ENCODE measurements at regions not wholly inside any gene's neighbourhood (a gene's known extent, or its start where the extent isn't known, plus 50 kb on each side); places are given as distances from the start of the nearest gene placed in this dataset.

- Histone ChIP-seq H3K4me2 (ENCODE audit: low read length) (no peak overlapping the region), H3K9me3 (ENCODE audit: low read length) (no peaks in the 10 kb centered on the region), H3K79me2 (replicated peaks; ENCODE audit: insufficient read depth, low read length) (no peaks in the 10 kb centered on the region), H3F3A (ENCODE audit: insufficient read depth, low read length, poor library complexity, severe bottlenecking) (no peaks in the 10 kb centered on the region), H3K27ac (ENCODE audit: low read length) (no peak overlapping the region), H3K9me2 (ENCODE audit: insufficient read depth, low read length) (no peaks in the 10 kb centered on the region), H3K9ac (ENCODE audit: low read length) (no peak overlapping the region), H3K27me3 (ENCODE audit: insufficient read depth, low read depth, low read length) (no peaks in the 10 kb centered on the region), H3K36me3 (ENCODE audit: insufficient read depth, low read length) (no peaks in the 10 kb centered on the region), H4K20me1 (ENCODE audit: insufficient read depth) (no peaks in the 10 kb centered on the region), H3K4me3 (ENCODE audit: low read length) (no peak overlapping the region), H2AFZ (ENCODE audit: low read depth, low read length) (no peak overlapping the region)
- TF ChIP-seq EP300 (conservative IDR thresholded peaks at IDR 0.05; ENCODE audit: poor library complexity, severe bottlenecking) (no peak), RAD21 (conservative IDR thresholded peaks at IDR 0.05) (no peak), POLR2AphosphoS5 (IDR thresholded peaks at IDR 0.05) (no peak), EZH2 (IDR thresholded peaks at IDR 0.05; ENCODE audit: borderline replicate concordance, insufficient read depth, low read length, poor library complexity, severe bottlenecking) (no peak), REST (IDR thresholded peaks at IDR 0.05; ENCODE audit: borderline replicate concordance) (no peak)
Measured at GRCh38 chr1:78797108-78797781, 147.6 kb downstream of the IFI44 start.

DNA sequence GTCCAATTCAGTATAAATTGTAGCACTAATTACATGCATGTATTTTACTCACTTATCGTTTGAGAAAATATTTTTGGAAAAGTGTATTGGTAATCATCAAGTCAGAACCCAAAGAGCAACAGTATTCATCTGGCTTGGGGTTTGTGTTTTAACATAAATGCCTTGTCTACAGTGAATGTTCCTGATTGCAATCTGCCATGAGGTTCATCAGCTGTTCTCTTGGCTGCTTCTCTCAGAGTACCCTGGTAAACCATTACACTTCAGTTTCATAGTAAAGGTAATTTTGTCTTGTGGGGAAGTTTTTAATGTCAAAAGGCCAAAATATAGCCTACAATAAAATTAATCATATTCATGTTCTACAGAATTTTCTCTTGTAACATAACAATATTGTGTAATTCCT, 150.3 kb downstream of the IFI44 start:
- no peaks in the 10 kb centered on the region for H4K20me1 ChIP-seq (ENCODE audit: insufficient read depth)
- no peak overlapping the region for H2AFZ ChIP-seq (ENCODE audit: low read depth, low read length)
- H3K9me2 ChIP-seq (ENCODE audit: insufficient read depth, low read length) = no peaks in the 10 kb centered on the region
- H3K27me3 ChIP-seq (ENCODE audit: insufficient read depth, low read depth, low read length) = no peaks in the 10 kb centered on the region
- H3K4me3 ChIP-seq (ENCODE audit: low read length) = no peak overlapping the region
- no peaks in the 10 kb centered on the region for H3K36me3 ChIP-seq (ENCODE audit: insufficient read depth, low read length)
- H3K9ac ChIP-seq (ENCODE audit: low read length) = no peak overlapping the region
- no peaks in the 10 kb centered on the region for H3K9me3 ChIP-seq (ENCODE audit: low read length)
- no peak overlapping the region for H3K27ac ChIP-seq (ENCODE audit: low read length)
- TF ChIP-seq RAD21 (conservative IDR thresholded peaks at IDR 0.05) = no peak
- TF ChIP-seq SMC3 (conservative IDR thresholded peaks at IDR 0.05; ENCODE audit: poor library complexity) = no peak
- no peak for TF ChIP-seq CTCF (IDR thresholded peaks at IDR 0.05; ENCODE audit: poor library complexity, severe bottlenecking)
- TF ChIP-seq EP300 (conservative IDR thresholded peaks at IDR 0.05; ENCODE audit: poor library complexity, severe bottlenecking) = no peak
- no peak for TF ChIP-seq EZH2 (IDR thresholded peaks at IDR 0.05; ENCODE audit: borderline replicate concordance, insufficient read depth, low read length, poor library complexity, severe bottlenecking)
- TF ChIP-seq REST (IDR thresholded peaks at IDR 0.05; ENCODE audit: borderline replicate concordance) = no peak
- TF ChIP-seq POLR2AphosphoS5 (IDR thresholded peaks at IDR 0.05) = no peak
- TF ChIP-seq MXI1 (conservative IDR thresholded peaks at IDR 0.05; ENCODE audit: poor library complexity, severe bottlenecking) = no peak
- TF ChIP-seq TAF1 (IDR thresholded peaks at IDR 0.05; ENCODE audit: low read depth) = no peak
- no peak overlapping the region for H3K4me2 ChIP-seq (ENCODE audit: low read length)
- no peaks in the 10 kb centered on the region for H3F3A ChIP-seq (ENCODE audit: insufficient read depth, low read length, poor library complexity, severe bottlenecking)
- no peaks in the 10 kb centered on the region for H3K79me2 ChIP-seq (replicated peaks; ENCODE audit: insufficient read depth, low read length)
